HCT116 (cell line): ENCODE measurements at regions not wholly inside any gene's neighbourhood (a gene's known extent, or its start where the extent isn't known, plus 50 kb on each side); places are given as distances from the start of the nearest gene placed in this dataset.

Source experiments
- ATAC-seq: fragments of 200-7000 bp; cut with Tn5 transposase; 2 replicates; pipeline ENCODE4 v1.9.1; 2020; ENCODE audit warnings: mild to moderate bottlenecking, moderate library complexity
- BruUV-seq: library from RNA; stranded (reverse); fragments of 400-500 nt; replicated peaks from 2 replicates; lab custom pipeline; 2021; lab: Mats Ljungman, UMichigan
- CTCF ChIA-PET: fragments of 300-600 bp; sonication (Branson Sonifier 250); formaldehyde crosslinking; loops from one replicate; lab custom pipeline; 2021; ENCODE audit warnings: antibody characterized with exemption; lab: Charles Lee
- POLR2A ChIA-PET: fragments of 300-600, 350-600 bp; sonication (Branson Sonifier 250); formaldehyde crosslinking; loops from one replicate; lab custom pipeline; 2021; ENCODE audit warnings: antibody characterized with exemption; lab: Charles Lee
- RAD21 ChIA-PET, 2 experiments: fragments of 300-600 bp; sonication (Branson Sonifier 250); formaldehyde crosslinking; loops; one replicate each; lab custom pipeline; 2023; ENCODE audit warnings: low total read pairs in 2 of 2; ENCODE audit not compliant: uncharacterized antibody in 2 of 2, unreplicated experiment in 2 of 2, low non-redundant PET in 1 of 2; lab: Charles Lee
- DNase-seq: peaks from one replicate; pipeline ENCODE4 v3.0.0-alpha.2; 2010; ENCODE audit warnings: low read depth, low spot score
- H2AFZ ChIP-seq: fragments of 200-600 bp; shearing (Covaris generic), sonication (generic); 2 replicates; pipeline ENCODE4 v1.6.1; 2017; ENCODE audit warnings: low read depth, mixed run types, mixed read lengths, antibody characterized with exemption, low read length; ENCODE audit not compliant: poor library complexity, severe bottlenecking
- H3K27ac ChIP-seq: 2 replicates; pipeline ENCODE4 v1.5.1; 2012; ENCODE audit warnings: low read depth, low read length
- H3K27me3 ChIP-seq: fragments of 200-600 bp; sonication (generic); 2 replicates; pipeline ENCODE4 v1.6.1; 2016; ENCODE audit warnings: mixed run types, low read length, mixed read lengths; ENCODE audit not compliant: insufficient read depth
- H3K36me3 ChIP-seq, 2 experiments: fragments of 200-500 bp in 1 of 2; fragments of 200-600 bp in 1 of 2; sonication (Bioruptor generic) in 1 of 2; sonication (generic) in 1 of 2; 2 replicates each; pipeline versions ENCODE4 v1.5.1 to v1.6.1; 2014 to 2016; ENCODE audit warnings: low read length in 2 of 2, inconsistent platforms in 1 of 2, mixed read lengths in 1 of 2, mixed run types in 1 of 2; ENCODE audit not compliant: insufficient read depth in 2 of 2, control insufficient read depth in 1 of 2
- H3K4me1 ChIP-seq, 2 experiments: fragments of 200-600 bp in 1 of 2; sonication (generic) in 1 of 2; 2 replicates each; pipeline versions ENCODE4 v1.5.1 to v1.6.1; 2012 to 2017; ENCODE audit warnings: low read length in 2 of 2, inconsistent platforms in 1 of 2, mild to moderate bottlenecking in 1 of 2, mixed read lengths in 1 of 2, mixed run types in 1 of 2, moderate library complexity in 1 of 2; ENCODE audit not compliant: insufficient read depth in 2 of 2, control insufficient read depth in 1 of 2
- H3K4me2 ChIP-seq: fragments of 200-600 bp; sonication (generic); 2 replicates; pipeline ENCODE4 v1.6.1; 2017; ENCODE audit warnings: mixed run types, low read length, mixed read lengths
- H3K4me3 ChIP-seq, 2 experiments: fragments of 200-600 bp in 1 of 2; sonication (generic) in 1 of 2; replicated peaks in 1 of 2; 2 replicates each; pipeline ENCODE4 v1.5.1; 2011 to 2016; ENCODE audit warnings: low read length in 2 of 2, control low read depth in 1 of 2, low read depth in 1 of 2, mild to moderate bottlenecking in 1 of 2, mixed read lengths in 1 of 2, mixed run types in 1 of 2
- H3K79me2 ChIP-seq: fragments of 200-600 bp; sonication (generic); 2 replicates; pipeline ENCODE4 v1.6.1; 2017; ENCODE audit warnings: mild to moderate bottlenecking, mixed run types, low read length, moderate library complexity, mixed read lengths; ENCODE audit not compliant: insufficient read depth
- H3K9ac ChIP-seq: fragments of 200-600 bp; sonication (generic); 2 replicates; pipeline ENCODE4 v1.6.1; 2016; ENCODE audit warnings: low read length, mixed read lengths
- H3K9me2 ChIP-seq: fragments of 200-600 bp; sonication (generic), shearing (Covaris generic); 2 replicates; pipeline ENCODE4 v1.6.1; 2017; ENCODE audit warnings: mixed run types, mild to moderate bottlenecking, moderate library complexity; ENCODE audit not compliant: insufficient read depth
- H3K9me3 ChIP-seq, 2 experiments: fragments of 200-500 bp in 1 of 2; fragments of 200-600 bp in 1 of 2; sonication (Bioruptor generic) in 1 of 2; sonication (generic) in 1 of 2; 2 replicates each; pipeline ENCODE4 v1.6.1; 2014 to 2017; ENCODE audit warnings: low read length in 2 of 2, mixed read lengths in 2 of 2, inconsistent platforms in 1 of 2, low read depth in 1 of 2, mild to moderate bottlenecking in 1 of 2, mixed run types in 1 of 2, moderate library complexity in 1 of 2; ENCODE audit not compliant: control insufficient read depth in 1 of 2, insufficient read depth in 1 of 2
- H4K20me1 ChIP-seq: fragments of 200-600 bp; sonication (generic), shearing (Covaris generic); 2 replicates; pipeline ENCODE4 v1.6.1; 2017; ENCODE audit warnings: mixed run types, mild to moderate bottlenecking, moderate library complexity; ENCODE audit not compliant: insufficient read depth
- CTCF ChIP-seq, 3 experiments: fragments of 200-600 bp in 1 of 3; sonication (generic) in 1 of 3; IDR thresholded peaks in 2 of 3; conservative IDR thresholded peaks in 1 of 3; 2 replicates each; pipeline ENCODE4 v1.5.1; 2012 to 2017; ENCODE audit warnings: low read depth in 2 of 3, low read length in 2 of 3, antibody characterized with exemption in 1 of 3, borderline replicate concordance in 1 of 3, control low read depth in 1 of 3, mild to moderate bottlenecking in 1 of 3, mixed read lengths in 1 of 3, mixed run types in 1 of 3, moderate library complexity in 1 of 3; ENCODE audit not compliant: insufficient read depth in 1 of 3
- POLR2AphosphoS5 ChIP-seq: IDR thresholded peaks from 2 replicates; pipeline ENCODE4 v1.6.1; 2011; ENCODE audit warnings: mild to moderate bottlenecking, low read depth, low read length, moderate library complexity
- TCF7L2 ChIP-seq: IDR thresholded peaks from 2 replicates; pipeline ENCODE4 v1.7.0; 2011; ENCODE audit warnings: borderline replicate concordance, inconsistent platforms; ENCODE audit not compliant: insufficient read depth, insufficient read length; ENCODE audit errors: extremely low read depth
- intact Hi-C: fragments of 100-400 bp; cut with micrococcal nuclease; formaldehyde crosslinking; loops from 2 replicates; pipeline ENCODE4 v1.10.0; 2022

DNA sequence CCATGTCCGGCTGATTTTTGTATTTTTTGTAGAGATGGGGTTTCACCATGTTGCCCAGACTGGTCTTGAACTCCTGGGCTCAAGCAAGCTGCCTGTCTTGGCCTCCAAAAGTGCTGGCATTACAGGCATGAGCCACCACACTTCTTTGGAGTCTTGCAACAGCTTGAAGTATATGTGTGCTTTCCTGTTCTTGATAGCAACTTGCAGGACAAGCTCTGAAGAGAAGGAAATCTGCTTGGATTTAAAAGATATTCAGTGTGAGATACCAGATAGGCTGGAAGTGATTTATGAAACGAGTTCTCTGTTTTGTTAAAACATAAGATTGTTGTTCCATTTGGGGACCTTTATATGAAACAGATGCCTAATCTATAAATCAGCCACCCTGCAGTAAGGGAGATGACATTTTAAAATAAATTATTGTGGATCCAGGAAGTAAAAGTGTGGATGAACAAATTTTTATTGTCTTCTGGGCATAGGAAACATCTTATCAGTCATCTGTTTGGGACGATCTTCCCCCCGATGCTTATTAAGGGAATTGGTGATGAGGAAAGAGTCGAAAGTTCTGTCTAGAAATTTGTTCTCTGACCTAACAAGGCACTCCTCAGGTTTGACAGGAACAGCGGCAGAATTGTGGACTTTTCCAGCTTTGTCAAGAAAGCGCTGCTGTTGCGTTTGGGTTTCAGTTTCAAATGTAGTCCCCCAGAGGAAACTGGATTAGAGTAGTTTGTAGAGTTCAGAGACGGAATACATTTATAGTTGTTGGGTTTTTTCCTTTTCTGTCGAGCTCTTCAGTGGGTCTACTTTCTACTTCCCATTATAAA is 53.7 kb upstream of the MAGI1 start:
- Histone ChIP-seq H3K4me1 (no peaks in the 10 kb centered on the region), H3K27me3 (no peaks in the 10 kb centered on the region), H3K79me2 (no peaks in the 10 kb centered on the region), H3K4me3 (no peak overlapping the region)
- no TSS peak for BruUV-seq
- RAD21 ChIA-PET, result no interaction called here
- TF ChIP-seq TCF7L2 (no peak), CTCF (IDR thresholded peaks at IDR 0.05 in 2 of 3, conservative IDR thresholded peaks at IDR 0.05 in 1 of 3; ENCODE audit: borderline replicate concordance in 1 of 3, insufficient read depth in 1 of 3, low read depth in 2 of 3, low read length in 2 of 3) (no peak), POLR2AphosphoS5 (no peak)
- TF ChIP-seq, all 23 proteins: peak for 0
- Histone ChIP-seq H3K36me3 (no peaks in the 10 kb centered on the region), H3K9me2 (no peaks in the 10 kb centered on the region), H3K9ac (no peak overlapping the region), H3K4me2 (no peak overlapping the region), H3K9me3 (no peaks in the 10 kb centered on the region), H4K20me1 (no peaks in the 10 kb centered on the region), H2AFZ (no peak overlapping the region), H3K27ac (no peak overlapping the region)
- DNase-seq (no peak), ATAC-seq (no peak)
- ChIA-PET POLR2A (no interaction called here), CTCF (no interaction called here)
- intact Hi-C loops, result no loop called here
